T-helper 17 cell (primary cell): ENCODE measurements at regions not wholly inside any gene's neighbourhood (a gene's known extent, or its start where the extent isn't known, plus 50 kb on each side); places are given as distances from the start of the nearest gene placed in this dataset.
"Not testable (repeated sequence)": the region's sequence is repeated elsewhere in the genome, so short reads cannot be mapped to it uniquely, and the experiment has no call there.

Experiments
- ATAC-seq: fragments of 150-1000 bp; cut with Tn5 transposase; 2 replicates; pipeline ENCODE4 v1.10.0; 2021; ENCODE audit warnings: mild to moderate bottlenecking, moderate library complexity
- DNase-seq, 3 donors: peaks; one replicate each; pipeline versions ENCODE4 v3.0.0 to v3.0.0-alpha.2; 2020 to 2021
- H3K9me3 ChIP-seq: one replicate; pipeline ENCODE4 v1.7.0; 2013; ENCODE audit warnings: low read length, mild to moderate bottlenecking; ENCODE audit not compliant: control insufficient read depth, poor library complexity, severe bottlenecking
- H3K27ac Mint-ChIP-seq: one replicate; pipeline ENCODE4 v1.8.0; 2022; ENCODE audit warnings: mild to moderate bottlenecking, moderate library complexity, mixed read lengths
- H3K27me3 Mint-ChIP-seq: one replicate; pipeline ENCODE4 v1.8.0; 2022; ENCODE audit warnings: mixed read lengths
- H3K36me3 Mint-ChIP-seq: one replicate; pipeline ENCODE4 v1.8.0; 2022; ENCODE audit warnings: low read depth, mixed read lengths
- H3K4me1 Mint-ChIP-seq: one replicate; pipeline ENCODE4 v1.8.0; 2022; ENCODE audit warnings: mild to moderate bottlenecking, mixed read lengths
- H3K4me3 Mint-ChIP-seq: one replicate; pipeline ENCODE4 v1.8.0; 2022; ENCODE audit warnings: mild to moderate bottlenecking, moderate library complexity, mixed read lengths

DNA sequence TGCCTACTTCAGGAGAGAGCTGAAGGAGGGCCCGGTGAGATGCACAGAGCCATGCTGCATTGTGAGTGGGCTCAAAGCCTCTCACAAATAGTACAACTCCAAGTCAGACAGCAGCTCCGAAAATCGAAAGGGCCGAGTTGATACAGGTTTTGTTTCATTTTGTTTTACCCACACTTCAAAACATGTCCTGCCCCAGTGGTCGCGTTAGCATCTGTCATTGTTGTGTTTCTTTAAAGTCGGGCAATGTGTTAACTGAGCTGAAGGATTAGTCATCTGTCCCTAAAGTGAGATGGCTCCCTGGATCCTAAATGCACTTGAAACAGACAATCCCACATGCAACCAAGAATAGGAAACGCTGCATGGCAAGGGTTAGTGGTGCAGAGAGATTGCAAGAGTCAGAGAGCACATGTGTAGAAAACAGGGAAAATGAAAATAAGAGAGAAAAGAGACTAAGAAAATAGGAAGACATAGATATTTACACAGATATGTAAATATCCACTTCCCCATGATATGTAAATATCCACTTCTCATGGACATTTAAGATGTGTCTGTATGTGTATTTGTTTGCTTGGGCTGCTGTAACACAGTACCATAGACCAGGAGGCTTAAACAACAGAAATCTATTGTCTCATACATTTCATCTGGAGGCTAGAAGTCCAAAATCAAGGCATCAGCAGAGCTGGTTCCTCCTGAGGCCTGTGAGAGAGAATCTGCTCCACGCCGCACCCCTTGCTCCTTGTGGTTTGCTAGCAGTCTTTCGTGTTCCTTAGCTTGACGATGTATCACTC, 131.4 kb upstream of the RAB4A start:
- H3K27ac Mint-ChIP-seq = peak overlapping the region; percentile 63
- no peaks in the 10 kb centered on the region for H3K27me3 Mint-ChIP-seq
- peak overlapping the region; percentile 84 for H3K4me3 Mint-ChIP-seq
- H3K4me1 Mint-ChIP-seq = peaks cover 19% of the 10 kb centered on the region
- no peak for ATAC-seq
- H3K36me3 Mint-ChIP-seq = no peaks in the 10 kb centered on the region
- DNase-seq = no peak
- no peaks in the 10 kb centered on the region for H3K9me3 ChIP-seq

- Mint-ChIP-seq H3K27me3 (peaks cover 1% of the 10 kb centered on the region), H3K4me3 (peak overlapping the region; percentile 84), H3K4me1 (peaks cover 19% of the 10 kb centered on the region), H3K36me3 (no peaks in the 10 kb centered on the region), H3K27ac (peak overlapping the region; percentile 63)
- DNase-seq (no peak), ATAC-seq (no peak)
- H3K9me3 ChIP-seq = no peaks in the 10 kb centered on the region
These were observed 130.9 kb upstream of the RAB4A start for GRCh38 chr1:229140119-229140396.

GRCh38 chr1:229141271-229141670, 129.6 kb upstream of the RAB4A start:
- no peak for DNase-seq
- H3K27me3 Mint-ChIP-seq = peaks cover 12% of the 10 kb centered on the region

GRCh38 chr1:229141689-229142377, 129.1 kb upstream of the RAB4A start:
- DNase-seq = no peak
- Mint-ChIP-seq H3K27me3 (peaks cover 17% of the 10 kb centered on the region), H3K4me1 (peaks cover 22% of the 10 kb centered on the region), H3K36me3 (no peaks in the 10 kb centered on the region), H3K27ac (no peak overlapping the region), H3K4me3 (no peak overlapping the region)
- no peaks in the 10 kb centered on the region for H3K9me3 ChIP-seq
- no peak for ATAC-seq

More at GRCh38 chr1:229141271-229141670, 129.6 kb upstream of the RAB4A start:
- Mint-ChIP-seq H3K4me1 (peaks cover 21% of the 10 kb centered on the region), H3K27ac (no peak overlapping the region), H3K4me3 (no peak overlapping the region), H3K36me3 (no peaks in the 10 kb centered on the region)
- H3K9me3 ChIP-seq = no peaks in the 10 kb centered on the region
- no peak for ATAC-seq

DNA sequence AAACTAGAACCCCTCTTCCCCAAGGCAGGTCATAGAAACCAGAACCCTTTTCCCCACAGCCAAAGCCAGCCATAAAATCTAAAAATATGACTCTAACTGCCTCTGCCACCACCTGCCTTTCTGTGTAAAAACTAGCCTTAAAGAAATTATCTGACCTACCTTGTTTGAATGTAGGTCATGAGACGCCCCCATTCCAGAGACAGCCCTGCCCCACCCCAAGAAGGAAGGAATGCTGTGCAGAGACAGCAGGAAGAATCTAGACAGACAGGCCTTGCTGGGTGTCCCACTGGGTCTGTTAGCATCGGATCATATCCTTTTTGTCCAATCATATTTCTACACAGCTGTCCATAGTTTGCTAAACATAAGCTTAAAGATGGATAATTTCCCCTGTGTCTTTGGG, 128.4 kb upstream of the RAB4A start:
- peaks cover 22% of the 10 kb centered on the region for H3K27me3 Mint-ChIP-seq

GRCh38 chr1:229146647-229147046, 124.3 kb upstream of the RAB4A start:
- H3K36me3 Mint-ChIP-seq = no peaks in the 10 kb centered on the region
- H3K27ac Mint-ChIP-seq = peak overlapping the region; percentile 85
- H3K4me1 Mint-ChIP-seq = peaks cover 7% of the 10 kb centered on the region
- H3K4me3 Mint-ChIP-seq = no peak overlapping the region
- H3K27me3 Mint-ChIP-seq = peaks cover 26% of the 10 kb centered on the region
- ATAC-seq = no peak
- DNase-seq = no peak
- H3K9me3 ChIP-seq = no peaks in the 10 kb centered on the region

More for the DNA sequence above, 128.4 kb upstream of the RAB4A start:
- Mint-ChIP-seq H3K4me3 (no peak overlapping the region), H3K4me1 (peaks cover 22% of the 10 kb centered on the region), H3K36me3 (no peaks in the 10 kb centered on the region), H3K27ac (no peak overlapping the region)
- no peak for ATAC-seq
- no peak for DNase-seq
- no peaks in the 10 kb centered on the region for H3K9me3 ChIP-seq

GRCh38 chr1:229147072-229147471, 123.8 kb upstream of the RAB4A start:
- H3K4me1 Mint-ChIP-seq = peaks cover 7% of the 10 kb centered on the region
- ATAC-seq = no peak
- H3K9me3 ChIP-seq = no peaks in the 10 kb centered on the region
- H3K27ac Mint-ChIP-seq = peak overlapping the region; percentile 85
- no peak overlapping the region for H3K4me3 Mint-ChIP-seq
- no peaks in the 10 kb centered on the region for H3K36me3 Mint-ChIP-seq
- no peak for DNase-seq
- peaks cover 26% of the 10 kb centered on the region for H3K27me3 Mint-ChIP-seq

DNA sequence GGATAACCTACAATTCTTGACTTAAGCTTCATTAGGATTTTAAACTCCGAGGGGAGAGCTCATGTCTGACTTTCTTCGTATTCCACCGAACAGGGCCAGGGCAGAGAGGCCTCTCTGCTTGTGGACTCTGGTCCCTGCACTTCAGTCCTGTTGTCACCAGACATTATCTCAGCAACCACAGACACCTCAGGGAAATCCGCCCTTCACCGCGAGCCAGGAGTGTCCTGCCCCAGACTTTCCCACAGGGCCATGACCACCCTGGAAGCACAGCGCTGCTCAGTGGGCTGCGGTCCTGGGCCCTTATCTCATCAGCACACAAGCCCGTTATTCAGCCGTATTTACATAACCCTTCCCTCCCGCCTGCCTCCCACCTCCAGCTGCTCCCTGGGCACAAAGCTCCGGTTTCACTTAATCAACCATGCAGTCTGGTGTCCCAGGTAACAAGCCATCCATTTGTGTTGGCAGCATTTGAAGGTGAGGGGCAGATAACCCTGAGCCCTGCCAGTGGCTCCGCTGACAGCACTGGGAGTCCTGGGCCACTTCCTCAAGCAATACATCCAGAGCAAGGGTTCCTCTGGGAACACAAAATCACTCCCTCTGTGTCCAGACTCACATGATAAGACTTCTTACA, 122.8 kb upstream of the RAB4A start:
- ATAC-seq (no peak), DNase-seq (no peak)
- peaks cover 26% of the 10 kb centered on the region for H3K27me3 Mint-ChIP-seq
- H3K27ac Mint-ChIP-seq = no peak overlapping the region
- no peak overlapping the region for H3K4me3 Mint-ChIP-seq
- peaks cover 3% of the 10 kb centered on the region for H3K36me3 Mint-ChIP-seq
- no peaks in the 10 kb centered on the region for H3K9me3 ChIP-seq
- peaks cover 9% of the 10 kb centered on the region for H3K4me1 Mint-ChIP-seq

- peaks cover 3% of the 10 kb centered on the region for H3K36me3 Mint-ChIP-seq
- H3K4me3 Mint-ChIP-seq = no peak overlapping the region
- DNase-seq = no peak
- peaks cover 26% of the 10 kb centered on the region for H3K27me3 Mint-ChIP-seq
- H3K4me1 Mint-ChIP-seq = peaks cover 9% of the 10 kb centered on the region
- no peak overlapping the region for H3K27ac Mint-ChIP-seq
- no peak for ATAC-seq
- H3K9me3 ChIP-seq = no peaks in the 10 kb centered on the region
These were observed 122.2 kb upstream of the RAB4A start for GRCh38 chr1:229148743-229149142.

GRCh38 chr1:229149435-229149834, 121.5 kb upstream of the RAB4A start:
- no peak overlapping the region for H3K4me3 Mint-ChIP-seq
- no peaks in the 10 kb centered on the region for H3K9me3 ChIP-seq
- no peak overlapping the region for H3K27ac Mint-ChIP-seq
- peaks cover 9% of the 10 kb centered on the region for H3K4me1 Mint-ChIP-seq
- peaks cover 26% of the 10 kb centered on the region for H3K27me3 Mint-ChIP-seq
- DNase-seq (no peak), ATAC-seq (no peak)
- peaks cover 3% of the 10 kb centered on the region for H3K36me3 Mint-ChIP-seq

GRCh38 chr1:229150518-229150917, 120.4 kb upstream of the RAB4A start:
- no peak overlapping the region for H3K4me3 Mint-ChIP-seq

DNA sequence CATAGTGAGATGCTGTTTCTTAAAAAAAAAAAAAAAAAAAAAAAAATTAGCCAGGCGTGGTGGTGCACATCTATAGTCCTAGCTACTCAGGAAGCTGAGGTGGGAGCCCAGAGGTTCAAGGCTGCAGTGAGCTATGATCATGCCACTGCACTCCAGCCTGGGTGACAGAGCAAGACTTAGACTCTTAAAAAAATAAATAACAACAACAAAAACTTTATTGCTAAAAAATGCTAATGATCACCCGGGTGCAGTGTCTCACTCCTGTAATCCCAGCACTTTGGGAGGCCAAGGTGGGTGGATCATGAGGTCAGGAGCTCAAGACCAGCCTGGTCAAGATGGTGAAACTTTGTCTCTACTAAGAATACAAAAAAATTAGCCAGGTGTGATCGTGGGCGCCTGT, 119.5 kb upstream of the RAB4A start:
- H3K4me1 Mint-ChIP-seq = peaks cover 18% of the 10 kb centered on the region
- not testable (repeated sequence) for DNase-seq, H3K36me3 Mint-ChIP-seq, H3K4me3 Mint-ChIP-seq, ATAC-seq, H3K9me3 ChIP-seq
- H3K27ac Mint-ChIP-seq = peak overlapping the region; percentile 29
- peaks cover 14% of the 10 kb centered on the region for H3K27me3 Mint-ChIP-seq

More at GRCh38 chr1:229150518-229150917, 120.4 kb upstream of the RAB4A start:
- DNase-seq = no peak
- no peak for ATAC-seq
- no peaks in the 10 kb centered on the region for H3K9me3 ChIP-seq
- H3K4me1 Mint-ChIP-seq = peaks cover 12% of the 10 kb centered on the region
- no peak overlapping the region for H3K27ac Mint-ChIP-seq
- H3K27me3 Mint-ChIP-seq = peaks cover 20% of the 10 kb centered on the region
- H3K36me3 Mint-ChIP-seq = peaks cover 3% of the 10 kb centered on the region

GRCh38 chr1:229152311-229152710, 118.6 kb upstream of the RAB4A start:
- peaks cover 18% of the 10 kb centered on the region for H3K4me1 Mint-ChIP-seq
- ATAC-seq (no peak), DNase-seq (no peak)
- H3K27ac Mint-ChIP-seq = peak overlapping the region; percentile 29
- H3K36me3 Mint-ChIP-seq = peaks cover 3% of the 10 kb centered on the region
- H3K27me3 Mint-ChIP-seq = peaks cover 5% of the 10 kb centered on the region
- H3K9me3 ChIP-seq = no peaks in the 10 kb centered on the region
- H3K4me3 Mint-ChIP-seq = no peak overlapping the region
